IPS-NIHi11 (cell line): ENCODE measurements at regions not wholly inside any gene's neighbourhood (a gene's known extent, or its start where the extent isn't known, plus 50 kb on each side); places are given as distances from the start of the nearest gene placed in this dataset.
"Not testable (repeated sequence)": the region's sequence is repeated elsewhere in the genome, so short reads cannot be mapped to it uniquely, and the experiment has no call there.

Source experiments
- DNase-seq: peaks from one replicate; pipeline ENCODE4 v3.0.0; 2012; ENCODE audit warnings: mixed read lengths, low spot score

DNA sequence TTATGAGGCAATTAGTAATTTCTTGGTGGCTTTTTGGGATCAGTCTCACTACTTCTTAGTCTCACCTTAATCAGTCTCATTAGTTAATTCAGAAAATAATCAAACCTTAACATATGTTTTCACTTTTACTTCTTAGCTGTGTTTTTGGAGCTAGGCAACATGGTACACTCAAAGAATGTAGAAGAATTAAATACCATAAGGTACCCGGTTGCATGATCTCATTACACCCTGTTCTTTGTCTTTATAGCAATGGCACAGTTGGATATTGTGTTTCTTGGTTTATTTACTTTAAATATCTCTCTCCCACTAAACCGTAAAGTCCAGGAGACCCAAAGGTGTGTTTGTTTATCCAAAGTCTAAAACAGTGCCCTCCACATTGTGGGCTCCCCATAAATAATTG lies 132.3 kb downstream of the TNFSF18 start:
- DNase-seq, result no peak

DNA sequence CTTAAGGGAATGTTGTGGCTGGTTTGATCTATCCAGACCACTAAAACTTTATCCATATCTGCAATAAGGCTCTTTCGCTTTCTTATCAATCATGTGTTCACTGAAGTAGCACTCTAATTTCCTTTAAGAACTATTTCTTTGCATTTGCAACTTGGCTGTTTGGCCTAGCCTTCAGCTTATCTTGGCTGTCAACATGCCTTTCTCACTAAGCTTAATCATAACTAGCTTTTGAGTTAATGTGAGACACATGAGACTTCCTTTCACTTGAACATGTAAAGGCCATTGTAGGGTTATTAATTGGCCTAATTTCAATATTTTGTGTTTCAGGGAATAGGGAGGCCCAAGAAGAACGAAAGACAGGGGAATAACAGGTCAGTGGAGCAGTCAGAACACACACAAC lies 124.7 kb downstream of the TNFSF18 start:
- no peak for DNase-seq

DNA sequence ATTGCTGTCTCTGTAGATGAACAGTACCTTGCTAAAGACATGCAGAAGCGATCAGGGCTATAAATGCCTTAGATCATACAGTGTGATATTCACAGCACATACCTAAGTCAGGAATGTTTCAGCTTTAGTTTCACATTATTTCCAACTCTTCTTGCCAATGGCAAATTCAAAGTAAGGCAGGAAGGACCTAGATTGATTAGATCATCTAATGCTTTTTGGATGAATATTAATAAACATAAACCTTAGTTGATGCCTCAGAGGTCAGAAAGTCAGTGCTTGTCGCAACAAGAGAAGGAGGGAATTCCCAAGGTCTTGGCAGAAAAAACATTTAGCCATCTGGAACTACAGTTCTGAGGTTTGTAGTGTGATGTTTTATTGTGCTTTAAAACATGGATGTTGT lies 122.3 kb downstream of the TNFSF18 start:
- no peak for DNase-seq

DNA sequence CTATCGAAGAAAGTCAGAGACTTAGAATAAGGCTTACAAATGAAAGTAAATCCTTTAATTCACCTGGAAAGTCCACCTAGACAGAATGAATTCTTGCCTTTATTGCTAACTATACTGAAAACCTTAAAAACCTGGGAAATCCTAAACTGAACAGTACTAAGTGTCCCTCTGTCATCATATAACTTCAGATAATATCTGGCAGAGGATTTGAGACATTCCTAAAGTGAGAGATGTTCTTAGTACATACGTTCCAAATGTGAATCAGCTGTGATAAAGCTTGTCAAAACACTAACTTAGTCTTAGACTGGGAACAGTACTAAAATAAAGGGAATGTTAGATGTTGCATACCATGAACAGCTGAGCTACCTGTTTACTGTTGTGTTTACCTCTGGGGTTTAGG lies 121.7 kb downstream of the TNFSF18 start:
- DNase-seq, result no peak

DNA sequence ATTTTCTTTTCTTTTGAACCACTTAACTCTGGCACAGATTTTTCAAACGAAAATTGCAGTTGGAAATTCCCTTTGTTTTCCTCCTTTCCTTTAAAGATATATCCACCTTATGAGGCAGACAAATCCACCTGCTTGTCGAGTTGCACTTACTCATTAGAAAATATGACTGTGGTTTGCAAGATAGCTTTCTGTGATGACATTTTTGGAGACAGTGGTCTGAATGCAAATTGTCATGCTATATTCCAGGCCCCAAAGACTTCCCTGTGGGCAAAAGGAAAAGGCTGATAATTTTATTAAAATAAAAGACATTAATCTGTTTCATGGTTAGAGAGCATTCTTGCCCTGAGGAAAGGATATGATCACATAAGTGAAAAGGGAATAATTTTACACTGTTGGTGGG lies 120.6 kb downstream of the TNFSF18 start:
- no peak for DNase-seq

DNA sequence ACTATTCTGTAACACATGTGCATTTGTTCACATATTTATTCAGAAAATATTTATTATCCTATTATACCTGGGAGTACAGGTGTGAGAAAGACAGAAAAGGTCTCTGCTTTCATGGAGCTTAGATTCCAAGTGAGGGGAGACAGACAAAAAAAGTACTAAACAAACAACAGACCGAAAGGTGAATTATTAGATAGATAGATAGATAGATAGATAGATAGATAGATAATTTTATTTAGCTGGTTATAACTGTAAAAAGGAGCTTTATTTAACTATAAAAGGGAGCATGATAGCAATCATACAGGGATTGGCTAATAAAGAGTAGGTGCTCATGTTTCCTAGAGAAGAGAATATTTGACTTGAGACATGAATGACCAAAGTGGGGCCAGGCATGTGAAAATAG lies 119.4 kb downstream of the TNFSF18 start:
- DNase-seq, result no peak

DNA sequence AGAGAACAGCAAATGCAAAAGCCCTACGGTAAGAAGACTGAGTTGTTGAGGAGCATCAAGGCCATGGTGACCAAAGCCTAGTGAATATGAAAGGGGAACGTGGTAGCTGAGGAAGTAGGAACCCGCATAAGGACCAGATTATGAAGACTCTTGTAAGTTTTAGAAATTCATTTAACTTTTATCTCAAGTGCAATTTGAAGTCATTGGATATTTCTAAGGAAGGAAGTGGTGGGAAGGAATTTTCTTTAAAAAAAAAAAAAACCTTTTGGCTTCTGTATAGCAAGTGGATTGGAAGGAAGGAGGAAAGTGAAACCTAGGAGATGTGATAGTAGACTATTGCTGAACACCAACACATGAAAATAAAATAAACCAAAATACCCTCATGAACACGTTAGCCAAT lies 119.0 kb downstream of the TNFSF18 start:
- DNase-seq, result no peak

DNA sequence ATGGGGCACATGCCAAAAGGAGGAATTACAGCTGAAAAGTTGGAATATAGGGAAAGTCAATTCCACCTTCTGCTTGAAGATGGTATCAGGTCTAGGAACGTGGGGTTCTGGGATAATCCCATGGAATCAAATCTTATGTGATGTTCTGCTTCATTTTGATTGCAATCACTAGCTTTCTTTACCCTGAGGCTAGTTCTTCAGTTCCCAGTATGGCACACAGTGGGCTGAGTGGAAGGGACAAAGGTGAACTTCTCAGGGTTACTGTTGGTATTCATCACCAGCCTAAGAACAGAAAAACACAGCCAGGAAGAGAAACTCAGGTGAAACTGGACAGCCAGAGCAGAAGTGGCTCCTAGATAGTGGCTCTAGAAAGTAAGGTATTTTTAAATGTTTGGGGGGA lies 117.8 kb downstream of the TNFSF18 start:
- no peak for DNase-seq

DNA sequence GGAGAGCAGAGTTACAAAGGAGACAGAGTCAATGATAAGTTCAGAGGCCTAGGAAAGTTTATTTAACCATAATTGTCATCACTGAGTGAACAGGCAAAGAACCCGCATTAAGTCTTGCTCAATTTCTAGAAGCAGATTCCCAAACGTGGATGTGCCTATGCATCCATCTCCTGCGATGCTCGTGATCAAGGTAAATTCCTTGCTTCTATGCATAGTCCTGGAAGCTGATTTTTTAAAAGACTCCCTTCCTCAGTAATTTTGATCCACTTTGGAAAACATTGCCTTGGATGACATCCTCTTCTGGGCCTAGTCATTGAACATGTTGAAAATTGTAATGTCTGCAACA lies 116.4 kb downstream of the TNFSF18 start:
- DNase-seq, result no peak

DNA sequence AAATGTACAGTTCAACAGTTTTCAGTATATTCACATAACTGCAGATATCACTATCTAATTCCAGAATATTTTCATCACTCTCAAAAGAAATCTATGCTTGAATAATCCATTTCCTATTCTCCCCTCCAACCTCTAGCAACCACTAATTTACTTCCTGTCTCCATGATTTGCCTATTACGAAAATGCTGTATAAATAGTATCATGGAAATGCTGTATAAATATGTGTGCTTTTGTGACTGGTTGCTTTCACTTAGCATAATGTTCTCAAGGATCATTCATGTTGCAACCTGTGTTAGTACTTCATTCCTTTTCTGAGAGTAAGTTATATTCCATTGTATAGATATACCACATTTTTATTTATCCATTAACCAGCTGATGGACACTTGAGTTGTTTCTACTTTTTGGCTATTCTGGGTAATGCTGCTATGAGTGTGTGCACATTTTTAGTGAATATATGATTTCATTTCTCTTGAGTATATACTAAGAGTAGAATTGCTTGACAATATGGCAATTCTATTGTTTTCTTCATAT lies 115.6 kb downstream of the TNFSF18 start:
- DNase-seq, result no peak

DNA sequence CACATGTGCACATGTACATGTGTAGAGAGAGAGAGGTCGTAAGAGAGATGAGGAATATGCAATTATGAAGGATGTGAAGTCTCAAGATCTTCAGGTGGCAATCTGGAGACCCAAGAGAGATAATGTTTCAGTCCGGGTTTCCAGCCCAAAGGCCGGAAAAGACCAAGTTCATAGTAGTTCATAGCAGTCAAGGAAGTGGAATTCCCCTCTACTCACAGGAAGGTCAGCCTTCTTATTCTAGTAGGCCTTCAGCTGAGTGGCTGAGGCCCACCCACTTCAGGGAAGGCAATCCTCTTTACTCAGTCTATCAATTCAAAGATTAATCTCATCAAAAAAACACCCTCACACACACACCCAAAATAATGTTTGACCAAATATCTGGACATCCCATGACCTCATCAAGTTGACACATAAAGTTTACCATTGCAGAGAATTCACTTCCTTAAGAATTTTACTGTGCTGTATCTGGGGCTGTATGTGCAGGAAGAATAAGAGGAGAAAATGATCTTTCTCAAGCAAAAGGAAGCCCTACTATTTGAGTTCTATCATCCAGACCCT lies 114.6 kb downstream of the TNFSF18 start:
- DNase-seq, result no peak

DNA sequence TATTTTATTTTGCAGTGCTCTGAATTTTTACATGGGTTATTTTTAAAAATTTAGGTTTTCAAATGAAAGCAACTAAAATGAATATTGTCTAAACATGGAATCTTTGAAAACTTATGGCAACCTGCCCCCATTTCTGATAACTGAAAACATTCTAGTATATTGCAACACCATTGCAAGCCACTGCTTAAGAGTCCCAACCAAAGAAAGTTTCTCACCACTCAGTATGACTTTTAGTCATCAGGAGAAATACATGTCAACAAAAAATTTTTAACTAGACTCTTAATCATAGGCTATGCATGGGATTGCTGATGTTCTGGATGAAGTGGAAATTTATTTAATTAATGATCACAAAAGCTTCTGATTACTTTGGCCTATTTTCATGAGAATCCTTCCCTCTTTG lies 112.1 kb downstream of the TNFSF18 start:
- DNase-seq, result no peak

DNA sequence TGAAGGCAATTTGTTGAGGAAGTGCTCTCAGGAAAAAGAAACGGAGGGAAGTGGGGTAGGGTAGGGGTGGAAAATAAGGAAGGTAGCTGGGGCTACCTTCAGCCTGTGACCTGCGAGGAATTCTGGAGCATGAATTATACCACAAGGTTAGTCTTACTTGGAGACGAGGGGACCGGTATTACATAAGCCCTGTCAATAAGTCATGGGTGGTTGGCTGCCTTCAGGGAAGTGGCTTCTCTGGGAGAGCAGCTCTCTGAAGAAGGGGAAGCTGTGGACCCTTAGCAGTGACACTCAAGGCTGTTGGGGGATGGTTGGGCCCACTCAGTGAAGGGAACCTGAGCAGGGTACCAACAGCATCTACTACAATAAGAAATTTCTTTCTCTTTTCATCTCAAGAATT lies 111.3 kb downstream of the TNFSF18 start:
- no peak for DNase-seq

DNA sequence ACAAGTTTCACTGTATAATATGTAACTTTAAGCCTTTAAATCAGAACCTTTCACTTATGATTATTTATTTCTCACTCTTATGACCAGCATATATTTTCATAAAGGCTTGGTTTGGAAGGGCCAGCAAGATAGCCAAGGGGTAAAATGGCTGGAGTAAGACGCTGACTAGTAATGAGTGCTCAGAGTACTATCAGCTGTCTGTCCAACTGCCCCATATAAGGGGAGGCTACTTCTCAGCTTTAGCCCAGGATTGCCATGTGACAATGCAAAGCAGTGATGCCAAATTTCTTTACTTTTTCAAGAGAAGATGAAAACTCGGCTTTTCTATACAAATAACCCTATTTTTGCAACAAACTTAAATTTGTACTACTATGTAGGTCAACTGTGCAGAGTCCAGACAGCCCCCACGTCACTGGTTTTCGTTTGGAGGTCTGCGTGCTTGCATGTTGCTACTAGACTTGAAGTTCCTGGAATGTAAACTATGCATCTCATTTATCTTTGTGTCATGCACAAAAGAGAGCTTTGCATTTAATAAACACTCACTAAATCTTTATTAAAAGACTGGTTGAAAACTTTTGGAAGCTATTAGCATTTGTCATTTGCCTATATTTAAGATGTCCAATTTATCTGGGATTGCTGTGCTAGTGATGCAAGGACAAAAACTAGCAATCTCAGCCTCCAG lies 110.4 kb downstream of the TNFSF18 start:
- no peak for DNase-seq

DNA sequence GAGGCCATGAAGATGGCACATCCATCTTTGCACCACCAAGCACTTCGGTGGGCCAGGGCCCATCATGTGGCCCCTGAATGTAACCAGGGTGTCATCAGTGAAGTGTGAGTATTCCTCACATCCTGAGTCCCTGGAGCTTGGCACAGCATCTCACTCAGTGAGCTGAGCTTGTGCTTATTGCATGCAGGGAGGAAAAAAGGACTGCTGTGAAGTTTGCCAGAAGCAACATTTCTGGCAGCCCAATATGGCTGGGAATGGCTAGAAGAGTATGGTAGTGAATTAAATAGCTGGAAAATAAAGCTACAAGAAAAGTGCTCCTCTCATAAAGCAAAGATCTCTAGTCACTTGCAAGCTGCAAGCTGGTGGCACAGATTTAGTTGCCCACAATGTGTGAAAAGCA lies 109.3 kb downstream of the TNFSF18 start:
- no peak for DNase-seq

DNA sequence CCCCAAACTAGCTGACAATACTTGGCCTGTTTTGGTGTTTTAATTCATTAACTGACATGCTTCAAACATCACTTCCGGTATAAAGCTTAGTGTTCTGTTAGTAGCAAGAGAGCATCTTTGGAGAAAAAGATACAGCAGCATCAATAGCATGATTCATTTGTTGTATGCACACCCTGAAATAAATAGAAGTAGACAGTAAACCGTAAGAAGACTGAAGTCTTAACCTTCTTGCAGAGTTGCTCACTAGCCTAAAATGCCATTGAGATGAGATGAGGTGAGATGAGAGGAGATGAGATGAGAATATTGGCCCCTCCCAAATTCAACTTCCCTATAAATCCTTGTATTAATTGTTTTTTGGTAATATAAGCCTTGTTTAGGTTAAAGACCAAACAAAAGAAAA lies 108.8 kb downstream of the TNFSF18 start:
- DNase-seq, result no peak

DNA sequence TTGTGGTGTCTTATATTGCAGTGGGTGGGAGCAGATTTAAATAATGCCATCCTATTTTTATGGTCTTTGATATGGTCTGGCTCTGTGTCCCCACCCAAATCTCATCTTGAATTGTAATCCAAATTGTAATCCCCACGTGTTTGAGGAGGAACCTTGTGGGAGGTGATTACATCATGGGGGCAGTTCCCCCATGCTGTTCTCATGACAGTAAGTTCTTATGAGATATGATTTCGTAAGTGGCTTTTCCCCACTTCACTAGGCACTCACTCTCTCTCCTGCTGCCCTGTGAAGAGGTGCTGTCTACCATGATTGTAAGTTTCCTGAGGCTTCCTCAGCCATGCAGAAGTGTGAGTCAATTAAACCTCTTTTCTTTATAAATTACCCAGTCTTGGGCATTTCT lies 107.6 kb downstream of the TNFSF18 start:
- not testable (repeated sequence) for DNase-seq

DNA sequence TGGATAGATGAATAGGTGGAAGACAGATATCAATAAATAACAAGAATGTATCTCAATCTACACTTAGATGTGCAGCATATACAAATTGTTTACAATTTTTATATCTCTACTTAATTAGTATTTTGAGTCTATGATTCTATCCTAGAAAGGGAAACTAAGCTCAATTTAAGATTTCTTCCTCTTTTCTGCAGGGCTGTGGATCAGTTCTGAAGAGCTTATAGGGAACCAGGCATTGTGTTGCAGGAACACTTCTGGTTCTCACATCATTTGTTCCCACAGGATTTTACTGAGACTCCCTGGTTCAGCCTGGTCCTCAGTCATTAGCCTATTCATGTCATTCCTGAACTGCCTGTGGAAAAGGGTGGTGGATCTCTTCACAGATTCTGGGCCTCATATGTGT lies 105.8 kb downstream of the TNFSF18 start:
- DNase-seq, result no peak

DNA sequence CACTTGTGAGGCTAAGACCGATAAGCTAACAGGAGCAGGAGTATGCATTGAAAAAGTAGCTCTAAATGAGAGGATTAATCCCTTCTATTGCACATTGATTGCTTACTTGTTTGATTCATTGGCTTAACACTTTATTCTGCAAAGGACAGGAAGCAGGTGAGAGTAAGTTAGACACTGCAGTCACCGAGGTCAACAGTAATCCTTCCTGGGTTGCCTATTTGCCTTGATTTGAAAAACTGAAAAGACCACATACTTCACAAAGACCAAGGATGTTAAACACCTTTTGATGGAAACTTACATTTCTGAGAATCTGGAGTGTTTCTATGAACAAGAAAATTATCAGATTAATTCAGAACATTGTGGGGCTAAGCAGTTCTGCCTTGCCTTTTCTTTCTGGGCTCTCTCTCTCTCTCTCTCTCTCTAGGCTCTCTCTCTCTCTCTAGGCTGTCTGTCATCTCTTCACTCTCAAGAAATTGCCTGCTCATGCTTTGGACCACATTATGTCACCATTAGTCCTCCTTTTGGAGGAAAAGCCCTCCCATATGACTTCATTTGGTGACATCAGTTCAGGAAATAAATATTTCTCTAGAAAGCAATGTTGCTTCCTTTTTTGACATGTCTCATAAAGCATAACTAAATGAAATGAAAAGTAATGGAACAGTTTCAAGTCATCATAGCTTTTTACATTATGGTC lies 103.8 kb downstream of the TNFSF18 start:
- no peak for DNase-seq

DNA sequence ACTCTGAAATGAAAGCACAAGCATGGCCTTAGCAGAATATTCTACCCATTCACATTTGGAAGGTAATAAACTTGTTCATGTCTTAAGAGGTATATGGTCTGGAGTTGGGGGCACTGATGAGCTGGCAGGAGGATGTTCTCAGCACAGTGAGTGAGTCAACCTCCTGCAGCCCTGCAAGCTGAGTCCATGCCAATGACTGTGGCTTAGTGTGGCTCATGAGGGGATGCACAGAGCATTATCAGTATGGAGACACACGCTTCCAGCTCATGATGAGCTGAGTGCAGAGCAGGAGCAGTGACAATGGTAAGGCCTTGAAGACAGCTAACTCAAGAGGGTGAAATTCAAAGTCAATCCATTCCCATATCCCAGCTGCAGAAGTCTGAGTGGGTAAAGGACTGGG lies 102.3 kb downstream of the TNFSF18 start:
- DNase-seq, result no peak

DNA sequence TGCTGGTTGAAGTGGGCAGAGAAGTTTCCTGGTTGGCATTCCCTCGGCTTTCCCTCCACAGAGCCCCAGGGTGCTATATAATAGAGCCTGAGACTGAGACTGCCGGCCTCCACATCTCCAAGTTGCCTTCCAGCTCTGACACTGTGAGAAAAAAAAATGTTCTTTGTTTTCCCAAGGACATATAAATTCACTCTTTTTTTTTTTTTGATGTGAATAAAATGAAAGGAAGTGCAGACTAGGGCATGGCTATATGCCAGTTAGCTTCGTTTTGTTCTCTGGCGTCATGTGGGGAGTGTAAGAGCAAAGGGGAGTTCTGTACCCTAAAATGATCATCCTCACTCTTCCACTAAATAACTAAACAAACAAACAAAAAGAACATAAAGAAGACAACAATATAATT lies 101.6 kb downstream of the TNFSF18 start:
- no peak for DNase-seq

DNA sequence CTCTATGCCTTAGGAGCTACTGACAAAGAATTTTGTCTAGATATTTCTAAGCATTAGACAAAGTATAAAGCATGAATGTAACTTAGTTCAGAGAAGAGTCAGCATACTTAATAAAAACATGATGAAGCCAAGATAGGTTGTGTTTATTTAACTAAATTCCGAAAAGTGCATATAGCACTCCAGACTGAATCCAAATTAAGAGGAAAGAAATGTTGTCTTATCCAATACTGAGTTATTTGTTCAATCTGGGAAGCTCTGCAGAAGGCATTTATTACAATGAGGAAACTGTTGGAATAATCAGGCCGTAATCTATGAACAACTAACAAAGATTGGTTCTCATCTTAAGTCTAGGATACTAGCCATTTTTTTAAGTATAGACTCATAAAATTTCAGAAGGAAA lies 100.2 kb downstream of the TNFSF18 start:
- DNase-seq, result no peak

DNA sequence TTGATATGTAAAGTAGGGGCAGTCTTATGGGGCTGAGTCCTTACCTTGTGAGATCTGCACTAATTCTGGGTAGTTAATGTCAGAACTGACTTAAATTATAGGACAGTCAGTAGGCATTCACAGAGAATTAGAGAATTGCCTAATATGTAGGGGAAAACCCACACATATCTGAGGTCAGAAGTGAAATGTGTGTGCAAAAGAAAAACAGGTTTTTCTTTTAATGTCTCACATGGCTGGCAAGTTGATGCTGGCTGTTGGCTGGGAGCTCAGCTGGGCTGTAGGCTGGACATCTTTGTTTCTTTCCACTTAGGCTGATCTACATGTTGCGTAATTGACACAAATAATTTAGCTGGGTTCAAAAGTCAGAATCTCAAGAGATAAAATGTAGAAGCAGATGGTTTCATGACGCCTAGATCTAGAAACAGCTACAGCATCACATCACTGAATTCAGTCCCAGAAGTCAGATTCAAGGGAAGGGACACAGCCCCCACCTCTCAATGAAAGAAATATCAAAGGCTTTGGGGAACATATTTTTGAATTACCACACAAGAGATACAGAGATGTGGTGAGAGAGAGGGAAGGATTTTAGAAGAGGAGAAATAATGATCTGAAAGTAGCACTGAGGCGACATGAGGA lies 98.9 kb downstream of the TNFSF18 start:
- no peak for DNase-seq
